HepG2 (cell line): ENCODE measurements at regions not wholly inside any gene's neighbourhood (a gene's known extent, or its start where the extent isn't known, plus 50 kb on each side); places are given as distances from the start of the nearest gene placed in this dataset.
A peak's percentile ranks its signal among the peaks of the same experiment; 100 is the strongest.

Experiments
- AFF4 ChIP-seq: sonication (generic); formaldehyde crosslinking; IDR thresholded peaks from 2 replicates; pipeline ENCODE4 v1.4.0; 2020; ENCODE audit warnings: missing genetic modification reagents
- CENPT ChIP-seq: sonication (generic); formaldehyde crosslinking; IDR thresholded peaks from 2 replicates; pipeline ENCODE4 v1.8.0; 2022; ENCODE audit warnings: low read depth, mild to moderate bottlenecking, moderate library complexity, missing genetic modification reagents
- CREB1 ChIP-seq, 2 experiments: fragments of 450-650 bp in 1 of 2; IDR thresholded peaks; 2 replicates each; pipeline ENCODE4 v1.6.1; 2016 to 2017; ENCODE audit warnings: control low read depth in 1 of 2, mild to moderate bottlenecking in 1 of 2, missing compliant biosample characterization in 1 of 2, missing genetic modification characterization in 1 of 2
- EHMT2 ChIP-seq: fragments of 200-600 bp; sonication (generic); IDR thresholded peaks from 2 replicates; pipeline ENCODE4 v1.7.0; 2017; ENCODE audit warnings: antibody characterized with exemption, low read depth, low read length, borderline replicate concordance
- GABPA ChIP-seq, 2 experiments: IDR thresholded peaks; 2 replicates each; pipeline ENCODE4 v1.6.1; 2011 to 2016; ENCODE audit warnings: low read depth in 2 of 2, low read length in 1 of 2, missing biosample characterization in 1 of 2, missing genetic modification characterization in 1 of 2
- GATAD2A ChIP-seq: IDR thresholded peaks from 2 replicates; pipeline ENCODE4 v1.6.1; 2016
- HCFC1 ChIP-seq: fragments of 150-350 bp; IDR thresholded peaks from 2 replicates; pipeline ENCODE4 v1.6.1; 2014; ENCODE audit warnings: low read depth, low read length
- HNF4A ChIP-seq: sonication (generic); formaldehyde crosslinking; IDR thresholded peaks from 2 replicates; pipeline ENCODE4 v1.4.0; 2020; ENCODE audit warnings: missing genetic modification reagents
- ISX ChIP-seq: sonication (generic); formaldehyde crosslinking; conservative IDR thresholded peaks from 2 replicates; pipeline ENCODE4 v1.5.0; 2020; ENCODE audit warnings: missing genetic modification reagents
- MAZ ChIP-seq, 2 experiments: sonication (generic) in 1 of 2; formaldehyde crosslinking in 1 of 2; IDR thresholded peaks; 2 replicates each; pipeline versions ENCODE4 v1.5.0 to v1.6.1; 2012 to 2020; ENCODE audit warnings: low read depth in 2 of 2, mild to moderate bottlenecking in 2 of 2, borderline replicate concordance in 1 of 2, improper control_type of control experiment in 1 of 2, low read length in 1 of 2, missing genetic modification reagents in 1 of 2, moderate library complexity in 1 of 2
- MXD1 ChIP-seq: sonication (generic); formaldehyde crosslinking; IDR thresholded peaks from 2 replicates; pipeline ENCODE4 v1.4.0; 2020; ENCODE audit warnings: mild to moderate bottlenecking, missing genetic modification reagents
- PBX2 ChIP-seq: IDR thresholded peaks from 2 replicates; pipeline ENCODE4 v1.6.1; 2016; ENCODE audit warnings: control low read depth
- TCF7 ChIP-seq: sonication (generic); IDR thresholded peaks from 2 replicates; pipeline ENCODE4 v1.6.1; 2016; ENCODE audit warnings: antibody characterized with exemption, low read depth
- TEAD3 ChIP-seq: optimal IDR thresholded peaks from 2 replicates; pipeline ENCODE3; 2016; ENCODE audit warnings: borderline replicate concordance
- ZFX ChIP-seq: sonication (generic); formaldehyde crosslinking; IDR thresholded peaks from 2 replicates; pipeline ENCODE4 v1.4.0; 2020; ENCODE audit warnings: mild to moderate bottlenecking, low read depth, missing genetic modification reagents, moderate library complexity
- ZNF180 ChIP-seq: sonication (generic); formaldehyde crosslinking; IDR thresholded peaks from 2 replicates; pipeline ENCODE4 v1.4.0; 2020; ENCODE audit warnings: low read depth, missing genetic modification reagents, borderline replicate concordance
- ZNF224 ChIP-seq: sonication (generic); formaldehyde crosslinking; IDR thresholded peaks from 2 replicates; pipeline ENCODE4 v1.5.0; 2020; ENCODE audit warnings: mild to moderate bottlenecking, missing genetic modification reagents
- ZNF383 ChIP-seq: sonication (generic); formaldehyde crosslinking; IDR thresholded peaks from 2 replicates; pipeline ENCODE4 v1.4.0; 2020; ENCODE audit warnings: missing genetic modification reagents, mild to moderate bottlenecking, borderline replicate concordance
- ZNF432 ChIP-seq: sonication (generic); formaldehyde crosslinking; IDR thresholded peaks from 2 replicates; pipeline ENCODE4 v1.5.0; 2020; ENCODE audit warnings: missing genetic modification reagents, mild to moderate bottlenecking, borderline replicate concordance
- ZNF552 ChIP-seq: sonication (generic); formaldehyde crosslinking; IDR thresholded peaks from 2 replicates; pipeline ENCODE4 v1.9.0; 2022; ENCODE audit warnings: missing genetic modification reagents, mild to moderate bottlenecking, borderline replicate concordance
- ZNF704 ChIP-seq: sonication (generic); formaldehyde crosslinking; IDR thresholded peaks from 2 replicates; pipeline ENCODE4 v1.8.1; 2023; ENCODE audit warnings: mild to moderate bottlenecking, inconsistent platforms, moderate library complexity, missing genetic modification reagents, borderline replicate concordance
- ZNF773 ChIP-seq: sonication (generic); formaldehyde crosslinking; IDR thresholded peaks from 2 replicates; pipeline ENCODE4 v1.4.0; 2020; ENCODE audit warnings: missing genetic modification reagents, borderline replicate concordance
- ZSCAN30 ChIP-seq: sonication (generic); formaldehyde crosslinking; IDR thresholded peaks from 2 replicates; pipeline ENCODE4 v1.5.0; 2020; ENCODE audit warnings: mild to moderate bottlenecking, missing genetic modification reagents

- TF ChIP-seq GABPA (IDR thresholded peaks at IDR 0.05; ENCODE audit: low read depth, low read length) = no peak
- TF ChIP-seq GABPA (CRISPR knock-in tag; IDR thresholded peaks at IDR 0.05; ENCODE audit: low read depth) = 0 out of 2 replicates have a peak, but pooled peaks have one; percentile 19
- TF ChIP-seq HNF4A (CRISPR knock-in tag) = peak; percentile 73
- no peak for TF ChIP-seq ISX (CRISPR knock-in tag)
- no peak for TF ChIP-seq ZNF704
- TF ChIP-seq ZNF180 (CRISPR knock-in tag) = no peak
- TF ChIP-seq PBX2 = no peak
- TF ChIP-seq EHMT2 = no peak; the same call in 1 of the 2 replicates
- TF ChIP-seq CENPT = no peak
- TF ChIP-seq ZNF383 = no peak
- peak; percentile 76 for TF ChIP-seq TCF7
- TF ChIP-seq MAZ (IDR thresholded peaks at IDR 0.05; ENCODE audit: borderline replicate concordance, low read depth, low read length) = no peak
- TF ChIP-seq MAZ (CRISPR knock-in tag; IDR thresholded peaks at IDR 0.05; ENCODE audit: low read depth) = no peak
- no peak for TF ChIP-seq HCFC1
- no peak for TF ChIP-seq ZNF773
- no peak for TF ChIP-seq ZNF432 (CRISPR knock-in tag)
- no peak for TF ChIP-seq ZNF552
- no peak for TF ChIP-seq CREB1 (IDR thresholded peaks at IDR 0.05)
- no peak for TF ChIP-seq CREB1 (CRISPR knock-in tag; IDR thresholded peaks at IDR 0.05)
- TF ChIP-seq MXD1 (CRISPR knock-in tag) = no peak
- no peak for TF ChIP-seq ZSCAN30 (CRISPR knock-in tag)
- peak; percentile 59 for TF ChIP-seq TEAD3 (CRISPR knock-in tag)
- no peak for TF ChIP-seq AFF4
- peak; percentile 69; the same call in 1 of the 2 replicates for TF ChIP-seq ZFX
- TF ChIP-seq GATAD2A (CRISPR knock-in tag) = peak; percentile 68
- TF ChIP-seq ZNF224 = no peak
Measured at GRCh38 chr4:15149839-15150592, 147.7 kb downstream of the CPEB2 start (continued).
